ENCODE measurements at regions not wholly inside any gene's neighbourhood (a gene's known extent, or its start where the extent isn't known, plus 50 kb on each side); places are given as distances from the start of the nearest gene placed in this dataset.

DNA sequence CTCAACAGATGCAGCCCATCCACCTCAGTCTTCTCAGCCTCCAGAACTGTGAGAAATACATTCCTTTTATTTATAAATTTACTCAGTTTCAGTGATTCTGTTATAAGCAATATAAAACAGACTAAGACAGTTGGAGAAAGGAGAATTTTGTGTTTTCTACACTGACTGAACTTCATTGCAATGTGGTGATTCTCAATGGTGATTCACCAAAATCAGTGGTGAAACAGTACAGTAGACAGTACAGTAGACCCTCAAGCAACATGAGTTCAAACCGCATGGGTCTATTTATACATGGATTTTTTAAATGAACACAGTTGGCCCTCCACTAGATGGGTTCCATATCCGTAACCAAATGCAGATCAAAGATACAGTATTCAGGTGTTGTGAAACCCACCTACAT lies 403.1 kb upstream of the TGFBR2 start:
- no peak for TF ChIP-seq FOXK2 (IDR thresholded peaks at IDR 0.05)
- no peak for TF ChIP-seq NFRKB (IDR thresholded peaks at IDR 0.05)
- no peak for TF ChIP-seq TARDBP (IDR thresholded peaks at IDR 0.05)

Data from HEK293T (cell line).